Panc1 (cell line): ENCODE measurements at regions not wholly inside any gene's neighbourhood (a gene's known extent, or its start where the extent isn't known, plus 50 kb on each side); places are given as distances from the start of the nearest gene placed in this dataset.

ENCODE experiments used
- CTCF ChIP-seq: fragments of 450-650 bp; IDR thresholded peaks from 2 replicates; pipeline ENCODE4 v1.5.1; 2017; ENCODE audit warnings: mild to moderate bottlenecking
- POLR2AphosphoS5 ChIP-seq: IDR thresholded peaks from 2 replicates; pipeline ENCODE4 v1.6.1; 2012; ENCODE audit warnings: mild to moderate bottlenecking, low read depth, low read length, moderate library complexity
- SIN3A ChIP-seq: IDR thresholded peaks from 2 replicates; pipeline ENCODE4 v1.6.1; 2012; ENCODE audit warnings: low read depth, mild to moderate bottlenecking, low read length, moderate library complexity, borderline replicate concordance; ENCODE audit not compliant: insufficient read depth
- TCF7L2 ChIP-seq: IDR thresholded peaks from 2 replicates; pipeline ENCODE4 v1.6.1; 2011; ENCODE audit warnings: mild to moderate bottlenecking, low read depth, low read length, inconsistent platforms

GRCh38 chr6:56796196-56796532, 153.5 kb upstream of the DST start:
- TF ChIP-seq CTCF (no peak), POLR2AphosphoS5 (no peak), TCF7L2 (no peak), SIN3A (no peak)
